ENCODE measurements at regions not wholly inside any gene's neighbourhood (a gene's known extent, or its start where the extent isn't known, plus 50 kb on each side); places are given as distances from the start of the nearest gene placed in this dataset.

DNA sequence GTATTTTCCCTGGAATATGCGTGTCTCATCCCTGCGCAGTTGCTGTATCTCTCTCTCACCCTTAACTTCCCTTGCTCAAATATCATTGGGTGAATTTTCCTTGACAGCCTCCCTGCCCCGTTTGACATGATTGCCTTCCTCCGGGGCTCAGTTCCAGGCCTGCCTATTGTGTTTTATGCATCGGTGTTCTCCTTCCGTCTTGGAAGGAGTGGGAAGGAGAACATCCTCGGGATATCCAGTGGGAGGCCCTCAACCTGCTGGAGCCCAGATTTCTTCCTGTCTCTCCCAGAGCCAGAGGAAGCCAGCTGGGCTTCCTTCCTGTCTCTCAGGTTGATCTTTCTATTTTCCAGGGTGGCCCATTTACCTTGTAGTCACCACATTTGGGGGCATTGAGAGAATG lies 434.7 kb upstream of the HS6ST1 start:
- TF ChIP-seq CTCF (IDR thresholded peaks at IDR 0.05) (no peak), POLR2A (IDR thresholded peaks at IDR 0.05) (no peak)
